ENCODE measurements at regions not wholly inside any gene's neighbourhood (a gene's known extent, or its start where the extent isn't known, plus 50 kb on each side); places are given as distances from the start of the nearest gene placed in this dataset.

GRCh38 chr4:64105903-64106302 lies 303.3 kb downstream of the TECRL start:
- TF ChIP-seq RFX5 (IDR thresholded peaks at IDR 0.05; ENCODE audit: low read depth, low read length) = no peak
- TF ChIP-seq AKAP8 (CRISPR knock-in tag; IDR thresholded peaks at IDR 0.05) = no peak
- TF ChIP-seq, protein P1, sequence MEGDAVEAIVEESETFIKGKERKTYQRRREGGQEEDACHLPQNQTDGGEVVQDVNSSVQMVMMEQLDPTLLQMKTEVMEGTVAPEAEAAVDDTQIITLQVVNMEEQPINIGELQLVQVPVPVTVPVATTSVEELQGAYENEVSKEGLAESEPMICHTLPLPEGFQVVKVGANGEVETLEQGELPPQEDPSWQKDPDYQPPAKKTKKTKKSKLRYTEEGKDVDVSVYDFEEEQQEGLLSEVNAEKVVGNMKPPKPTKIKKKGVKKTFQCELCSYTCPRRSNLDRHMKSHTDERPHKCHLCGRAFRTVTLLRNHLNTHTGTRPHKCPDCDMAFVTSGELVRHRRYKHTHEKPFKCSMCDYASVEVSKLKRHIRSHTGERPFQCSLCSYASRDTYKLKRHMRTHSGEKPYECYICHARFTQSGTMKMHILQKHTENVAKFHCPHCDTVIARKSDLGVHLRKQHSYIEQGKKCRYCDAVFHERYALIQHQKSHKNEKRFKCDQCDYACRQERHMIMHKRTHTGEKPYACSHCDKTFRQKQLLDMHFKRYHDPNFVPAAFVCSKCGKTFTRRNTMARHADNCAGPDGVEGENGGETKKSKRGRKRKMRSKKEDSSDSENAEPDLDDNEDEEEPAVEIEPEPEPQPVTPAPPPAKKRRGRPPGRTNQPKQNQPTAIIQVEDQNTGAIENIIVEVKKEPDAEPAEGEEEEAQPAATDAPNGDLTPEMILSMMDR (CRISPR knock-in tag; IDR thresholded peaks at IDR 0.05) = no peak
- no peak for TF ChIP-seq NR2F1 (CRISPR knock-in tag; IDR thresholded peaks at IDR 0.05)
- TF ChIP-seq RBM22 (optimal IDR thresholded peaks at IDR 0.05; ENCODE audit: low read length) = no peak
- TF ChIP-seq RAD51 (IDR thresholded peaks at IDR 0.05; ENCODE audit: borderline replicate concordance) = no peak
- TF ChIP-seq HOXD1 (CRISPR knock-in tag; IDR thresholded peaks at IDR 0.05) = no peak
- no peak for TF ChIP-seq ONECUT2 (CRISPR knock-in tag; IDR thresholded peaks at IDR 0.05)
- no peak for TF ChIP-seq SRF (IDR thresholded peaks at IDR 0.05; ENCODE audit: low read depth, low read length)
- TF ChIP-seq POLR2AphosphoS2 (IDR thresholded peaks at IDR 0.05; ENCODE audit: low read depth, low read length) = no peak
- TF ChIP-seq, protein P2, sequence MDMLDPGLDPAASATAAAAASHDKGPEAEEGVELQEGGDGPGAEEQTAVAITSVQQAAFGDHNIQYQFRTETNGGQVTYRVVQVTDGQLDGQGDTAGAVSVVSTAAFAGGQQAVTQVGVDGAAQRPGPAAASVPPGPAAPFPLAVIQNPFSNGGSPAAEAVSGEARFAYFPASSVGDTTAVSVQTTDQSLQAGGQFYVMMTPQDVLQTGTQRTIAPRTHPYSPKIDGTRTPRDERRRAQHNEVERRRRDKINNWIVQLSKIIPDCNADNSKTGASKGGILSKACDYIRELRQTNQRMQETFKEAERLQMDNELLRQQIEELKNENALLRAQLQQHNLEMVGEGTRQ (IDR thresholded peaks at IDR 0.05; ENCODE audit: low read depth, low read length) = no peak
- TF ChIP-seq, protein P2 (CRISPR knock-in tag; IDR thresholded peaks at IDR 0.05; ENCODE audit: borderline replicate concordance) = no peak
- no peak for TF ChIP-seq RBM39 (IDR thresholded peaks at IDR 0.05; ENCODE audit: low read depth, low read length, poor library complexity, severe bottlenecking)

Measured in HepG2 (cell line).